Ishikawa (cell line): ENCODE measurements at regions not wholly inside any gene's neighbourhood (a gene's known extent, or its start where the extent isn't known, plus 50 kb on each side); places are given as distances from the start of the nearest gene placed in this dataset.

Source experiments
- EP300 ChIP-seq: IDR thresholded peaks from 2 replicates; pipeline ENCODE4 v1.6.1; 2012; ENCODE audit warnings: borderline replicate concordance
- NFIC ChIP-seq: IDR thresholded peaks from 2 replicates; pipeline ENCODE4 v1.6.1; 2012
- RAD21 ChIP-seq: IDR thresholded peaks from 2 replicates; pipeline ENCODE4 v1.6.1; 2012; ENCODE audit warnings: low read depth
- TAF1 ChIP-seq: IDR thresholded peaks from 2 replicates; pipeline ENCODE4 v1.6.1; 2012; ENCODE audit warnings: low read depth, mild to moderate bottlenecking
- TCF12 ChIP-seq: IDR thresholded peaks from 2 replicates; pipeline ENCODE4 v1.6.1; 2012; ENCODE audit warnings: low read depth
- TEAD4 ChIP-seq: IDR thresholded peaks from 2 replicates; pipeline ENCODE4 v1.6.1; 2012
- ZBTB7A ChIP-seq: IDR thresholded peaks from 2 replicates; pipeline ENCODE4 v1.6.1; 2012; ENCODE audit warnings: low read depth
- TF ChIP-seq, protein P1 (sequence below): IDR thresholded peaks from 2 replicates; pipeline ENCODE4 v1.6.1; 2012; ENCODE audit warnings: low read depth, mild to moderate bottlenecking
- TF ChIP-seq, protein P2 (sequence below): IDR thresholded peaks from 2 replicates; pipeline ENCODE4 v1.6.1; 2012
- TF ChIP-seq, protein P3 (sequence below): IDR thresholded peaks from 2 replicates; pipeline ENCODE4 v1.6.1; 2012

DNA sequence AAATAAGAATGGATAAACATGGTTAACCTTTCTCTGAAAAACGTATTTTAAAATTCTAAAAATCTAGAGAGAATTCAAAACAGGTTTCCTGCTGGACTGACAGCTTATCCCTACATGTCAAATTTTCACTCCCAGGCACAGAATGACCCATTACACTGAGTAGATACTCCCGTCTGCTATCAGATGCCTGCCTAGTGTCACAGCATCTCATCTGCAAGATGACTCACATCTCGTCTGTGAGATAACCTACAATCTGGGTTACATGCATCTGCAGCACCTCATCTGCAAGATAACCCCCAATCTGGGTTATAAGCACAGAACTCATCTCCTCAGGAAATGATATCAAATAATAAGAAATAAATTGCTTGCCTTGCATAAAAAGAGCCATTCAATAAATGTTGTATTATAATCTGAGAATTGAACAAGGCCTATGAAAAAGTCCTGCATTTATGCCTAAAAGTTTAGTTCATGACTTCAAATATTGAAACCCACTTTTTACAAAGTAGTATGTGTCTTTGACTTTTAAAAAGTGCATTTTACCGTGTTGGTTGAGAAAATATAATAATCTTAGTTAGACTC lies 188.3 kb upstream of the THBS1 start:
- no peak for TF ChIP-seq TAF1
- TF ChIP-seq, protein P1, sequence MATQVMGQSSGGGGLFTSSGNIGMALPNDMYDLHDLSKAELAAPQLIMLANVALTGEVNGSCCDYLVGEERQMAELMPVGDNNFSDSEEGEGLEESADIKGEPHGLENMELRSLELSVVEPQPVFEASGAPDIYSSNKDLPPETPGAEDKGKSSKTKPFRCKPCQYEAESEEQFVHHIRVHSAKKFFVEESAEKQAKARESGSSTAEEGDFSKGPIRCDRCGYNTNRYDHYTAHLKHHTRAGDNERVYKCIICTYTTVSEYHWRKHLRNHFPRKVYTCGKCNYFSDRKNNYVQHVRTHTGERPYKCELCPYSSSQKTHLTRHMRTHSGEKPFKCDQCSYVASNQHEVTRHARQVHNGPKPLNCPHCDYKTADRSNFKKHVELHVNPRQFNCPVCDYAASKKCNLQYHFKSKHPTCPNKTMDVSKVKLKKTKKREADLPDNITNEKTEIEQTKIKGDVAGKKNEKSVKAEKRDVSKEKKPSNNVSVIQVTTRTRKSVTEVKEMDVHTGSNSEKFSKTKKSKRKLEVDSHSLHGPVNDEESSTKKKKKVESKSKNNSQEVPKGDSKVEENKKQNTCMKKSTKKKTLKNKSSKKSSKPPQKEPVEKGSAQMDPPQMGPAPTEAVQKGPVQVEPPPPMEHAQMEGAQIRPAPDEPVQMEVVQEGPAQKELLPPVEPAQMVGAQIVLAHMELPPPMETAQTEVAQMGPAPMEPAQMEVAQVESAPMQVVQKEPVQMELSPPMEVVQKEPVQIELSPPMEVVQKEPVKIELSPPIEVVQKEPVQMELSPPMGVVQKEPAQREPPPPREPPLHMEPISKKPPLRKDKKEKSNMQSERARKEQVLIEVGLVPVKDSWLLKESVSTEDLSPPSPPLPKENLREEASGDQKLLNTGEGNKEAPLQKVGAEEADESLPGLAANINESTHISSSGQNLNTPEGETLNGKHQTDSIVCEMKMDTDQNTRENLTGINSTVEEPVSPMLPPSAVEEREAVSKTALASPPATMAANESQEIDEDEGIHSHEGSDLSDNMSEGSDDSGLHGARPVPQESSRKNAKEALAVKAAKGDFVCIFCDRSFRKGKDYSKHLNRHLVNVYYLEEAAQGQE = no peak
- TF ChIP-seq ZBTB7A = no peak
- TF ChIP-seq, protein P2, sequence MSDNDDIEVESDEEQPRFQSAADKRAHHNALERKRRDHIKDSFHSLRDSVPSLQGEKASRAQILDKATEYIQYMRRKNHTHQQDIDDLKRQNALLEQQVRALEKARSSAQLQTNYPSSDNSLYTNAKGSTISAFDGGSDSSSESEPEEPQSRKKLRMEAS = no peak
- no peak for TF ChIP-seq TEAD4
- no peak for TF ChIP-seq EP300
- no peak for TF ChIP-seq TCF12
- TF ChIP-seq RAD21 = no peak
- TF ChIP-seq, protein P3, sequence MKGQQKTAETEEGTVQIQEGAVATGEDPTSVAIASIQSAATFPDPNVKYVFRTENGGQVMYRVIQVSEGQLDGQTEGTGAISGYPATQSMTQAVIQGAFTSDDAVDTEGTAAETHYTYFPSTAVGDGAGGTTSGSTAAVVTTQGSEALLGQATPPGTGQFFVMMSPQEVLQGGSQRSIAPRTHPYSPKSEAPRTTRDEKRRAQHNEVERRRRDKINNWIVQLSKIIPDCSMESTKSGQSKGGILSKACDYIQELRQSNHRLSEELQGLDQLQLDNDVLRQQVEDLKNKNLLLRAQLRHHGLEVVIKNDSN = no peak
- TF ChIP-seq NFIC = no peak
